ENCODE measurements at regions not wholly inside any gene's neighbourhood (a gene's known extent, or its start where the extent isn't known, plus 50 kb on each side); places are given as distances from the start of the nearest gene placed in this dataset.

DNA sequence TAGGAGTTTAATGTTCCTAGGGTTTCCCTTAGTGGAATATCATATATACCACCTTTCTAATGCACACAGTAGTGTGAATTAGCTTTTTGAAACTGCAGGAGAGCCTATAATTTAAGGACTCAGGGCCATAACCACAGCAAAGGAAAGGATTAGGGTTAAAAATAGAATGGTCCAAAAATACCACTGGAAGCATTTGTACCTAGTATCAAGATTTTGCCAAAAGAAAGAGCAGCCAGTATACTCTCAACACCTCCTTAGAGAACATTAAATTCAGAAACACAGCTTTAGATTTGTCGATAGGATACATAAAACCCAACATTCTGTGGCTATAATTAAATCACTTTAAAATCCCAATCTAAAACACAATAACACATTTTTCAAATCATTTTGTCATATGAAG, 634.9 kb downstream of the EPHA4 start:
- Histone ChIP-seq H3K9me3 (no peaks in the 10 kb centered on the region), H3K27me3 (no peaks in the 10 kb centered on the region), H3K36me3 (no peaks in the 10 kb centered on the region), H3K4me1 (peaks cover 0 to 11% of the 10 kb centered on the region in 2 donors), H3K27ac (no peak overlapping the region), H3K4me3 (replicated peaks in 1 of 3) (no peak overlapping the region)
- intact Hi-C loops (cut with DNase I): no loop called here
- WGBS, 2 donors: 75 to 76% methylated on average over 1 of the region's 1 CpG
- no peak for DNase-seq
- TF ChIP-seq, protein P1, sequence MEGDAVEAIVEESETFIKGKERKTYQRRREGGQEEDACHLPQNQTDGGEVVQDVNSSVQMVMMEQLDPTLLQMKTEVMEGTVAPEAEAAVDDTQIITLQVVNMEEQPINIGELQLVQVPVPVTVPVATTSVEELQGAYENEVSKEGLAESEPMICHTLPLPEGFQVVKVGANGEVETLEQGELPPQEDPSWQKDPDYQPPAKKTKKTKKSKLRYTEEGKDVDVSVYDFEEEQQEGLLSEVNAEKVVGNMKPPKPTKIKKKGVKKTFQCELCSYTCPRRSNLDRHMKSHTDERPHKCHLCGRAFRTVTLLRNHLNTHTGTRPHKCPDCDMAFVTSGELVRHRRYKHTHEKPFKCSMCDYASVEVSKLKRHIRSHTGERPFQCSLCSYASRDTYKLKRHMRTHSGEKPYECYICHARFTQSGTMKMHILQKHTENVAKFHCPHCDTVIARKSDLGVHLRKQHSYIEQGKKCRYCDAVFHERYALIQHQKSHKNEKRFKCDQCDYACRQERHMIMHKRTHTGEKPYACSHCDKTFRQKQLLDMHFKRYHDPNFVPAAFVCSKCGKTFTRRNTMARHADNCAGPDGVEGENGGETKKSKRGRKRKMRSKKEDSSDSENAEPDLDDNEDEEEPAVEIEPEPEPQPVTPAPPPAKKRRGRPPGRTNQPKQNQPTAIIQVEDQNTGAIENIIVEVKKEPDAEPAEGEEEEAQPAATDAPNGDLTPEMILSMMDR (IDR thresholded peaks at IDR 0.05): no peak
- no peak for TF ChIP-seq POLR2A (IDR thresholded peaks at IDR 0.05)

GRCh38 chr2:220940646-220941045, 631.5 kb downstream of the EPHA4 start:
- Histone ChIP-seq H3K36me3 (no peaks in the 10 kb centered on the region), H3K4me3 (replicated peaks in 1 of 3) (no peak overlapping the region), H3K9me3 (no peaks in the 10 kb centered on the region), H3K27ac (no peak overlapping the region), H3K4me1 (peaks cover 0 to 11% of the 10 kb centered on the region in 2 donors), H3K27me3 (no peaks in the 10 kb centered on the region)
- TF ChIP-seq POLR2A (IDR thresholded peaks at IDR 0.05): no peak
- TF ChIP-seq, protein P1 (IDR thresholded peaks at IDR 0.05): no peak
- peak; percentile 53 to 63 for DNase-seq
- intact Hi-C loops (cut with DNase I): no loop called here
- WGBS, 2 donors: 42 to 64% methylated on average over 9 to 10 of the region's 11 CpGs

DNA sequence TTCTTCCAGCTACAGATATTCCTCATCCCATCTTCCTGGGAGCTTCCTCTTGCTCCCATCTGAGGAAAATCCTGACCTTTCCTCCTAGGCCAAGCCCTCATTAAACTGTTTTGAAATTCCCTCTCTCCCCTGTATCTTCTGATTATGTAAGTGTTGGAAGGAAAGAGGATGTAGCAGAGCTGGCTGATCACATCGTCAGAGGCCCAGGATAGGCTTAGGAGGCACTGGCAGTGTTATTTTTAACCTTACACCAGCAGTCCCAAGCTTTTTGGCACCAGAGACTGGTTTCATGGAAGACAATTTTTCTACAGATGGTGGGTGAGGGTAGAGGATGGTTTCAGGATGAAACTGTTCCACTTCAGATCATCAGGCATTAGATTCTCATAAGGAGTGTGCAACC, 630.4 kb downstream of the EPHA4 start:
- DNase-seq: no peak
- intact Hi-C loops (cut with DNase I): no loop called here
- 72 to 78% methylated on average over 1 of the region's 1 CpG for WGBS, 2 donors

GRCh38 chr2:220946552-220946951, 625.6 kb downstream of the EPHA4 start:
- no peak for TF ChIP-seq POLR2A (IDR thresholded peaks at IDR 0.05)
- TF ChIP-seq, protein P1 (IDR thresholded peaks at IDR 0.05): no peak
- H3K27me3 ChIP-seq: no peaks in the 10 kb centered on the region
- H3K4me1 ChIP-seq: peaks cover 0 to 5% of the 10 kb centered on the region in 2 donors
- H3K9me3 ChIP-seq: no peaks in the 10 kb centered on the region
- intact Hi-C loops (cut with DNase I): no loop called here
- H3K27ac ChIP-seq: no peak overlapping the region
- WGBS, 2 donors: 96 to 97% methylated on average over 1 of the region's 1 CpG
- no peak overlapping the region for H3K4me3 ChIP-seq (replicated peaks in 1 of 3)
- DNase-seq: peak; percentile 28 to 39
- H3K36me3 ChIP-seq: no peaks in the 10 kb centered on the region

More for the DNA sequence above, 630.4 kb downstream of the EPHA4 start:
- peaks cover 0 to 15% of the 10 kb centered on the region in 2 donors for H3K4me1 ChIP-seq
- H3K27me3 ChIP-seq: no peaks in the 10 kb centered on the region
- no peak overlapping the region for H3K27ac ChIP-seq
- no peak overlapping the region for H3K4me3 ChIP-seq (replicated peaks in 1 of 3)
- H3K9me3 ChIP-seq: no peaks in the 10 kb centered on the region
- no peak for TF ChIP-seq POLR2A (IDR thresholded peaks at IDR 0.05)
- TF ChIP-seq, protein P1 (IDR thresholded peaks at IDR 0.05): no peak
- no peaks in the 10 kb centered on the region for H3K36me3 ChIP-seq

GRCh38 chr2:220948579-220948978, 623.5 kb downstream of the EPHA4 start:
- TF ChIP-seq POLR2A (IDR thresholded peaks at IDR 0.05): no peak
- TF ChIP-seq, protein P1 (IDR thresholded peaks at IDR 0.05): no peak
- WGBS, 2 donors: 75 to 85% methylated on average over 4 of the region's 4 CpGs
- Histone ChIP-seq H3K4me1 (peaks cover 0 to 5% of the 10 kb centered on the region in 2 donors), H3K27me3 (no peaks in the 10 kb centered on the region), H3K9me3 (no peaks in the 10 kb centered on the region), H3K27ac (no peak overlapping the region), H3K36me3 (no peaks in the 10 kb centered on the region), H3K4me3 (replicated peaks in 1 of 3) (no peak overlapping the region)
- intact Hi-C loops (cut with DNase I): no loop called here
- no peak for DNase-seq

Data from thyroid gland (tissue), 4 donors.